SK-N-MC (cell line): ENCODE measurements at regions not wholly inside any gene's neighbourhood (a gene's known extent, or its start where the extent isn't known, plus 50 kb on each side); places are given as distances from the start of the nearest gene placed in this dataset.

ENCODE experiments used
- EZH2 ChIP-seq: fragments of 200-600 bp; sonication (generic); IDR thresholded peaks from one replicate; pipeline ENCODE4 v1.6.1; 2017; ENCODE audit warnings: antibody characterized with exemption
- FOXP2 ChIP-seq: optimal IDR thresholded peaks from 2 replicates; pipeline ENCODE3; 2011; ENCODE audit warnings: mild to moderate bottlenecking, moderate library complexity; ENCODE audit not compliant: insufficient read depth; ENCODE audit errors: extremely low read length, control extremely low read depth
- POLR2AphosphoS5 ChIP-seq: IDR thresholded peaks from 2 replicates; pipeline ENCODE4 v1.6.1; 2012; ENCODE audit warnings: mild to moderate bottlenecking, low read depth, low read length, borderline replicate concordance

DNA sequence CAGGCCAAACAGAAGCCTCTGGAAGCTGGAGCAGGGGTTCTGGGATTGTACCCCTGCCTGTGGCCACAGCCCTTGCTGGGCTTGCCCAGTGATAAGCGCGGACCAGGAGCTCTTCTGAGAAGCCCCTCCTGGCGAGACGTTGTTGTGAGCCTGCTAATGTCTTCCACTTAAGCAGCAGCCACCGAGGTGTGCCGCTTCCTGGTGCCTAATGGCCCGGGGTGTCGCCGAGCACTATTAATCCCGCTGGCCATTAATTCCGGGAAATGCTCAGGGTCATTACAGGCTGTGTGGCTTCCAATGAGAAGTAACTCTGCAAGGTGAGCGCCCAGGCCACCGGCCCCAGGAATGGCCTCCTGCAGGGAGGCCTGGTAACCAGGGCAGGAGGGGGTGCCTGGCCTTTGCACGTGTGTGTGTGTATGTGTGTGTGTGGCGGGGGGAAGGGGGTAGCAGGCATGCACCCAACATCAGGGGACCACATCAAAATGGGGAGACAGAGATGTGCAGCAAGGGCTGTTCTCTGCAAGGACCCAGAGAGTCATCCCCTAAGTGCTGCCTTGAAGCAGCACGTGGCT lies 175.0 kb downstream of the URI1 start:
- TF ChIP-seq EZH2: no peak
- no peak for TF ChIP-seq POLR2AphosphoS5
- no peak for TF ChIP-seq FOXP2
